Ovary (tissue), 7 donors: ENCODE measurements at regions not wholly inside any gene's neighbourhood (a gene's known extent, or its start where the extent isn't known, plus 50 kb on each side); places are given as distances from the start of the nearest gene placed in this dataset.
"Not testable (repeated sequence)": the region's sequence is repeated elsewhere in the genome, so short reads cannot be mapped to it uniquely, and the experiment has no call there.

Experiments
- DNase-seq, 5 donors: peaks; one replicate each; pipeline ENCODE4 v3.0.0-alpha.2; 2019 to 2020
- H3K27ac ChIP-seq, 2 donors: fragments of 200-600 bp; one replicate each; pipeline versions ENCODE4 v1.5.1 to v1.8.0; 2019 to 2022
- H3K27me3 ChIP-seq: fragments of 200-600 bp; one replicate; pipeline ENCODE4 v1.8.0; 2022
- H3K36me3 ChIP-seq: fragments of 200-600 bp; sonication (generic); one replicate; pipeline ENCODE4 v1.5.1; 2019
- H3K4me1 ChIP-seq: one replicate; pipeline ENCODE4 v1.8.1; 2013; ENCODE audit warnings: mild to moderate bottlenecking, moderate library complexity; ENCODE audit not compliant: insufficient read depth
- H3K4me3 ChIP-seq: fragments of 200-600 bp; sonication (generic); one replicate; pipeline ENCODE4 v1.5.1; 2017
- H3K9me3 ChIP-seq, 2 donors: fragments of 200-600 bp in 1 of 2; sonication (generic) in 1 of 2; one replicate each; pipeline versions ENCODE4 v1.5.1 to v1.8.1; 2013 to 2019; ENCODE audit warnings: mild to moderate bottlenecking in 1 of 2, moderate library complexity in 1 of 2
- EP300 ChIP-seq: sonication (generic); formaldehyde crosslinking; IDR thresholded peaks from one replicate; pipeline ENCODE4 v1.6.1; 2017; ENCODE audit warnings: antibody characterized with exemption
- POLR2A ChIP-seq: fragments of 450-650 bp; IDR thresholded peaks from one replicate; pipeline ENCODE4 v1.6.1; 2017; ENCODE audit warnings: antibody characterized with exemption, mild to moderate bottlenecking, moderate library complexity
- WGBS, 3 donors: extraction: QIAGEN DNeasy Blood & Tissue Kit in 1 of 3; methylation state at CpG; one replicate each; pipeline versions ENCODE4 v1.1.5 to v1.1.7; 2013 to 2017; 5-methylcytosine and 5-hydroxymethylcytosine counted together
- intact Hi-C, 4 donors: fragments of 100-400 bp; cut with DNase I; formaldehyde crosslinking; loops; one replicate each; pipeline versions ENCODE4 v1.11.0 to v1.15.1; 2022 to 2023
- TF ChIP-seq, protein P1 (sequence below), 3 donors: fragments of 450-650 bp in 2 of 3; fragments of 200-600 bp in 1 of 3; IDR thresholded peaks; one replicate each; pipeline versions ENCODE4 v1.5.1 to v1.8.0; 2016 to 2022; ENCODE audit warnings: antibody characterized with exemption in 3 of 3, mild to moderate bottlenecking in 1 of 3
- donor health status: DM: no; HTN: no; CAD: no; lungs with moderate emphysema.
- donor health status: DM: no; HTN: no; CAD: no.
- donor health status: Bipolar disorder and iron deficiency.
- donor health status: DM: no; HTN: no; CAD: no.
- donor health status: DM: yes; HTN: yes; CAD: no.

DNA sequence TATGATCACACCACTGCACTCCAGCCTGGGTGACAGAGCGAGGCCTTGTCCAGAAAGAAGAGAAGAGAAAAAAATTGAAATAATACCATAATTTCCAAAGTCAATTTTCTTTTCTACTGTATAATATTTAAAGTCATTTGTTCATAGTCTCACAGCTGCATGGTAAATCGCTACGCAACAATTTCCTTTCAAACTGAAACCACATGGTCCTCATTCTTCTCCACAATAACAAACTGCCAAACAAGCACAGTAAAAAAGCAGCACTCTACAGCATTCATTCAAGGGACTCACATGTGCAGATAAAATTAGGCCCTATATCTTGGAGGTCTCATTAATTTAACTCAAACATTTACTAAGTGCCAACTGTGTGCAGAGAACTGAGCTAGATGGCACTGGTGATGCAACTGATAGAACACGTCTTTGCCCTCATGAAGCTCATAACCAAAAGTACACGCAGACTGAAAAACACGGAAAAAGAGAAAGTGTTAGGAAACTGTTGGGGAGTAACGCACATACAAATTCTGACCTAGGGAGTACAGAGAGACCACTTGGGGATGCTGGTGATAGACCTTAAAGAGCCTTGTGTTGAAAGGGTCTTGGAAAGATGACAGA is 68.4 kb upstream of the SRRM3 start:
- Histone ChIP-seq H3K27me3 (no peaks in the 10 kb centered on the region), H3K9me3 (no peaks in the 10 kb centered on the region), H3K27ac (no peak overlapping the region), H3K36me3 (no peaks in the 10 kb centered on the region), H3K4me1 (no peaks in the 10 kb centered on the region), H3K4me3 (no peak overlapping the region)
- intact Hi-C loops: no loop called here
- TF ChIP-seq EP300: no peak
- TF ChIP-seq, protein P1, sequence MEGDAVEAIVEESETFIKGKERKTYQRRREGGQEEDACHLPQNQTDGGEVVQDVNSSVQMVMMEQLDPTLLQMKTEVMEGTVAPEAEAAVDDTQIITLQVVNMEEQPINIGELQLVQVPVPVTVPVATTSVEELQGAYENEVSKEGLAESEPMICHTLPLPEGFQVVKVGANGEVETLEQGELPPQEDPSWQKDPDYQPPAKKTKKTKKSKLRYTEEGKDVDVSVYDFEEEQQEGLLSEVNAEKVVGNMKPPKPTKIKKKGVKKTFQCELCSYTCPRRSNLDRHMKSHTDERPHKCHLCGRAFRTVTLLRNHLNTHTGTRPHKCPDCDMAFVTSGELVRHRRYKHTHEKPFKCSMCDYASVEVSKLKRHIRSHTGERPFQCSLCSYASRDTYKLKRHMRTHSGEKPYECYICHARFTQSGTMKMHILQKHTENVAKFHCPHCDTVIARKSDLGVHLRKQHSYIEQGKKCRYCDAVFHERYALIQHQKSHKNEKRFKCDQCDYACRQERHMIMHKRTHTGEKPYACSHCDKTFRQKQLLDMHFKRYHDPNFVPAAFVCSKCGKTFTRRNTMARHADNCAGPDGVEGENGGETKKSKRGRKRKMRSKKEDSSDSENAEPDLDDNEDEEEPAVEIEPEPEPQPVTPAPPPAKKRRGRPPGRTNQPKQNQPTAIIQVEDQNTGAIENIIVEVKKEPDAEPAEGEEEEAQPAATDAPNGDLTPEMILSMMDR (IDR thresholded peaks at IDR 0.05): no peak
- no peak for TF ChIP-seq POLR2A
- WGBS, 3 donors: 82 to 83% (median 82%) methylated on average over 7 of the region's 7 CpGs
- DNase-seq: no peak

- Histone ChIP-seq H3K27me3 (no peaks in the 10 kb centered on the region), H3K4me1 (no peaks in the 10 kb centered on the region), H3K27ac (no peak overlapping the region), H3K4me3 (no peak overlapping the region), H3K9me3 (no peaks in the 10 kb centered on the region), H3K36me3 (no peaks in the 10 kb centered on the region)
- intact Hi-C loops: no loop called here
- WGBS, 3 donors: 71 to 79% (median 72%) methylated on average over 3 of the region's 3 CpGs
- TF ChIP-seq EP300 (no peak), POLR2A (no peak)
- TF ChIP-seq, protein P1 (IDR thresholded peaks at IDR 0.05): no peak
- DNase-seq: no peak
These were observed 67.9 kb upstream of the SRRM3 start for GRCh38 chr7:76133839-76134238.

- H3K4me1 ChIP-seq, H3K4me3 ChIP-seq, H3K36me3 ChIP-seq, DNase-seq, H3K27me3 ChIP-seq, H3K27ac ChIP-seq, intact Hi-C loops, H3K9me3 ChIP-seq: not testable (repeated sequence)
- WGBS, 3 donors: 51 to 68% (median 60%) methylated on average over 2 of the region's 2 CpGs
These were observed 66.4 kb upstream of the SRRM3 start for GRCh38 chr7:76135263-76135662.

GRCh38 chr7:76138577-76139313 is 63.0 kb upstream of the SRRM3 start:
- H3K36me3 ChIP-seq, H3K4me1 ChIP-seq, H3K9me3 ChIP-seq, intact Hi-C loops, H3K4me3 ChIP-seq, H3K27ac ChIP-seq, DNase-seq, H3K27me3 ChIP-seq: not testable (repeated sequence)
- 32 to 48% (median 41%) methylated on average over 7 of the region's 7 CpGs for WGBS, 3 donors

GRCh38 chr7:76139670-76140069 is 62.0 kb upstream of the SRRM3 start:
- Histone ChIP-seq H3K4me1 (no peaks in the 10 kb centered on the region), H3K27me3 (no peaks in the 10 kb centered on the region), H3K9me3 (no peaks in the 10 kb centered on the region), H3K4me3 (no peak overlapping the region), H3K36me3 (no peaks in the 10 kb centered on the region), H3K27ac (no peak overlapping the region)
- intact Hi-C loops: no loop called here
- TF ChIP-seq, protein P1 (IDR thresholded peaks at IDR 0.05): no peak
- TF ChIP-seq POLR2A: no peak
- no peak for TF ChIP-seq EP300
- 87 to 96% (median 90%) methylated on average over 1 of the region's 1 CpG for WGBS, 3 donors
- no peak for DNase-seq

GRCh38 chr7:76140259-76140658 is 61.4 kb upstream of the SRRM3 start:
- H3K36me3 ChIP-seq, DNase-seq, H3K27ac ChIP-seq, H3K27me3 ChIP-seq, intact Hi-C loops, H3K9me3 ChIP-seq, H3K4me1 ChIP-seq, H3K4me3 ChIP-seq: not testable (repeated sequence)
- WGBS, 3 donors: 60 to 79% (median 66%) methylated on average over 3 of the region's 3 CpGs
